NT2/D1 (cell line): ENCODE measurements at regions not wholly inside any gene's neighbourhood (a gene's known extent, or its start where the extent isn't known, plus 50 kb on each side); places are given as distances from the start of the nearest gene placed in this dataset.

Experiments
- SUZ12 ChIP-seq: IDR thresholded peaks from 2 replicates; pipeline ENCODE4 v1.6.1; 2011; ENCODE audit not compliant: insufficient read length, insufficient read depth; ENCODE audit errors: extremely low read depth
- YY1 ChIP-seq: IDR thresholded peaks from 2 replicates; pipeline ENCODE4 v1.6.1; 2011; ENCODE audit not compliant: insufficient read length, insufficient read depth

DNA sequence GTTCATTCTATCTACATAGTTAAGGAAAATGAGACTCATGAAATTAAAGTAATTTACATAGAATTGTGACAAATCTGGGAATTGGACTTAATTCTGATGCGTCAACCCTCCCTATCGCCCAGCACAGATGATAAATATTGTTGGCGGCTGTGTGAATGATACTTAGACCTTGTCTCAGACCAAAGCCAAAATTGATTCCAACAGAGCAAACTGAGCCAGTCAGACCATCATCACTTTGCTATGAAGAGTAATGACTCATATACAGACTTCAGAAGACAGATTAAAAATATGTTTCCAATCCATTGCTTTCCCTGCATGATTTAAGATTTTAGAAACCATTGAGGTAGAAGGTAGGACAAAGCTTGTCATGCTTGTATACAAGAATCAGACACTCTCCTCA is 1156.7 kb upstream of the CDH8 start:
- TF ChIP-seq SUZ12 (no peak), YY1 (no peak)
